Mucosa of rectum (tissue), 2 donors: ENCODE measurements at regions not wholly inside any gene's neighbourhood (a gene's known extent, or its start where the extent isn't known, plus 50 kb on each side); places are given as distances from the start of the nearest gene placed in this dataset.

Experiments
- H3K27ac ChIP-seq, 2 donors: one replicate each; pipeline ENCODE4 v1.7.0; 2013; ENCODE audit warnings: inconsistent platforms in 2 of 2, low read depth in 2 of 2, low read length in 2 of 2
- H3K27me3 ChIP-seq, 2 donors: one replicate each; pipeline ENCODE4 v1.7.0; 2013; ENCODE audit warnings: low read length in 2 of 2; ENCODE audit not compliant: control insufficient read depth in 2 of 2, insufficient read depth in 2 of 2
- H3K36me3 ChIP-seq, 2 donors: one replicate each; pipeline ENCODE4 v1.7.0; 2013; ENCODE audit warnings: low read length in 2 of 2; ENCODE audit not compliant: control insufficient read depth in 2 of 2, insufficient read depth in 2 of 2
- H3K4me1 ChIP-seq, 2 donors: one replicate each; pipeline ENCODE4 v1.7.0; 2013; ENCODE audit warnings: low read length in 2 of 2, mild to moderate bottlenecking in 1 of 2; ENCODE audit not compliant: control insufficient read depth in 2 of 2, insufficient read depth in 2 of 2
- H3K4me3 ChIP-seq, 2 donors: one replicate each; pipeline ENCODE4 v1.7.0; 2013; ENCODE audit warnings: low read length in 2 of 2
- H3K9ac ChIP-seq, 2 donors: one replicate each; pipeline ENCODE4 v1.7.0; 2013; ENCODE audit warnings: low read length in 2 of 2, low read depth in 1 of 2, mild to moderate bottlenecking in 1 of 2
- H3K9me3 ChIP-seq, 2 donors: one replicate each; pipeline ENCODE4 v1.7.0; 2013; ENCODE audit warnings: low read length in 2 of 2; ENCODE audit not compliant: control insufficient read depth in 2 of 2
- donor health status: healthy.
- donor health status: Normal muscosa, but diverticular disease.

DNA sequence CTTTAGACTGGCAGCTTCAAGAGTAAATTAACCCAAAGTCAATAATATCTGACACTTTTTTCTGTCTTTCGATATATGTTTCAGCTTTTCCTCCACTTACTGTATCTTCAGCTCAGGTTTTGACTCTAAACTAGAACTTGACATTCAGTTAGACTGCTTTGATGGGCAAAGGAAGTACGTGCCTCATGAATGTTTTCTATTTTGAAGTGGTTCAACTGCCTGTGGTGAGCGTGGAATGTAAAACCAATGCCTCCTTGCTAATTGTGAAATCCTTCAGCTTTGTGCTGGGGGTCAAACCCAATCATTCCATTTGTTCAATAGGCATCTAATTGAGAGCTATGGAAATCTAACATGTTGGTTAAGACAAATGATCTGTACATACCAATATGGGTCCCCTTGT is 857.0 kb upstream of the HTR2C start:
- no peaks in the 10 kb centered on the region for H3K9me3 ChIP-seq
- H3K27ac ChIP-seq: no peak overlapping the region
- no peaks in the 10 kb centered on the region for H3K27me3 ChIP-seq
- no peaks in the 10 kb centered on the region for H3K4me1 ChIP-seq
- H3K4me3 ChIP-seq: no peak overlapping the region
- H3K36me3 ChIP-seq: no peaks in the 10 kb centered on the region
- no peak overlapping the region for H3K9ac ChIP-seq

- no peaks in the 10 kb centered on the region for H3K4me1 ChIP-seq
- no peak overlapping the region for H3K9ac ChIP-seq
- H3K27ac ChIP-seq: no peak overlapping the region
- no peaks in the 10 kb centered on the region for H3K27me3 ChIP-seq
- H3K4me3 ChIP-seq: no peak overlapping the region
- no peaks in the 10 kb centered on the region for H3K9me3 ChIP-seq
- no peaks in the 10 kb centered on the region for H3K36me3 ChIP-seq
Observed at GRCh38 chrX:113726466-113726865, 857.4 kb upstream of the HTR2C start.

DNA sequence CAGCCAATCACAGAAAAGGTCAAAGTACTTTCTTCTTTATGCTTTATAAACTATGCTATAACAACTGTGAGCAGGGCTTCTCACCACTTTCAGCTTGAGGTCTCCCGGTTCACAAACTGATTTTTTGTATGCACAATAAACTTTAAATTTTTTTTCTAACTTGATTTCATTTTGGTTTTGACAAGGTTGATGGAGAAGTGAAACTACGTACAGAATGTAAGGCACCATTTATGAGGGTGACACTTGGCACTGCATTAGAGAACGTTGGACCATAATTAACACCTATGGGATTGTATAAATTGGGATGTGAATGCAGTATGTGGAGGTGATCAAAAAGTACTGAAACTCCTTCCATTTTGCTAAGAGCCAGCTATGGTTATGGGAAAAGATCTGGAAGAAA is 857.9 kb upstream of the HTR2C start:
- Histone ChIP-seq H3K27ac (no peak overlapping the region), H3K36me3 (no peaks in the 10 kb centered on the region), H3K4me3 (no peak overlapping the region), H3K9ac (no peak overlapping the region), H3K27me3 (no peaks in the 10 kb centered on the region), H3K4me1 (no peaks in the 10 kb centered on the region), H3K9me3 (no peaks in the 10 kb centered on the region)

DNA sequence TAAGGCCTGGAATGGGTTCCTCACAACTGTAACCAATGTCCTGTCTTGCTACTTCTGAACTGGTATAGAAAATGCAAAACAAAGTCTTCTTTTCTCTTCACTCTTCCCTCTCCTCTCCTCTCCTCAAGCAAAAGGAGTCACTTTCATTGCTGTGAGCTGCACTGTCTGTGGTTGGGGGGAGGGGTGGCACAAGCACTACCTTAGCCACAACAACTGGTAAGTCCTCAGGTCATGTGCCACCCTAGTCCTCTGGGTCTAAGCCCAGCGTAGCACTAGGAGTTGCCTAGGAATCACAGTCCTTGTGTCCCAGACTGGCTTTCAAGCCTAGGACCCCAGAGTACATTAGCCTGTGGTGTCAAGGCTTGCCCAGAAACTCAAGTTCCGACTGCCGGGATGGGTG is 859.3 kb upstream of the AMOT start:
- Histone ChIP-seq H3K9me3 (no peaks in the 10 kb centered on the region), H3K27ac (no peak overlapping the region), H3K36me3 (no peaks in the 10 kb centered on the region), H3K27me3 (no peaks in the 10 kb centered on the region), H3K4me1 (no peaks in the 10 kb centered on the region), H3K9ac (no peak overlapping the region), H3K4me3 (no peak overlapping the region)

DNA sequence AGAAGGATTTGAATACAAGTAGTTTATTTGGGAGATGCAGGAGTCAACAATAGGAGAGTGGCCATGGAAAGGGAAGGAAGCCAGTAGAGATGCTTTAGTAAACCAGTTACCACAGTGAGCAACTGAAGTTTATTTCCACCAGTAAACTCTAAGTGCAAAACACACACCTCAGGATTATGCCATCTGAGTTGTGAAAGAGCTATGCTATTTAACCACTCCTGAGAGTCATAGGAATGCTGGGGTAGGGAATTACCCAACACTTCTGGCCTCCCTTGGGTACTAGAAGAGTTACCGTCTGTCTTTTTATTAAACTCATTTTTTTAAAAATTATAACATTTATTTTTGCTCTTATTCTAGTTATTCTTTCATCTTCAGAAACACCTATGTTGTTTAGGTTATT is 834.6 kb upstream of the AMOT start:
- no peaks in the 10 kb centered on the region for H3K4me1 ChIP-seq
- H3K36me3 ChIP-seq: no peaks in the 10 kb centered on the region
- no peaks in the 10 kb centered on the region for H3K9me3 ChIP-seq
- H3K9ac ChIP-seq: no peak overlapping the region
- no peak overlapping the region for H3K4me3 ChIP-seq
- H3K27ac ChIP-seq: no peak overlapping the region
- H3K27me3 ChIP-seq: no peaks in the 10 kb centered on the region

GRCh38 chrX:113651306-113651705 is 810.7 kb upstream of the AMOT start:
- Histone ChIP-seq H3K4me1 (no peaks in the 10 kb centered on the region), H3K27me3 (no peaks in the 10 kb centered on the region), H3K4me3 (no peak overlapping the region), H3K36me3 (no peaks in the 10 kb centered on the region), H3K9me3 (no peaks in the 10 kb centered on the region), H3K9ac (no peak overlapping the region), H3K27ac (no peak overlapping the region)

DNA sequence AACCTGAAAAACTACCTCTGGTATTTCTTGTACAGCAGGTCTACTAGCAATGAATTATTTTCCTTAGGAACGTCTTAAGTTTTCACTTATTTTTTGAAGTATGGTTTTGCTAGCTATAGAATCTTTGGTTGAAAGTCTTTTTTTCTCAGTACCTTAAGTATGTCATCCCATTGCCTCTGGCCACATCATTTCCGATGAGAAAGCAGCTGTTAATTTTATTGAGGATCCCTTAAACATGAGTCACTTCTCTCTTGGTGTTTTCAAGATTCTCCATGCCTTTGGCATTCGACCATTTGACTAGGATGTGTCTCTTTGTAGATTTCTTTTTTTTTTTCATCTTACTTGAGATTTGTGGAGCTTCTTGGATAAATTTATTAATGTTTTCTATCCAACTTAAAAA is 803.8 kb upstream of the AMOT start:
- H3K9ac ChIP-seq: no peak overlapping the region
- no peaks in the 10 kb centered on the region for H3K36me3 ChIP-seq
- no peak overlapping the region for H3K4me3 ChIP-seq
- H3K9me3 ChIP-seq: no peaks in the 10 kb centered on the region
- H3K27ac ChIP-seq: no peak overlapping the region
- H3K27me3 ChIP-seq: no peaks in the 10 kb centered on the region
- no peaks in the 10 kb centered on the region for H3K4me1 ChIP-seq

- H3K36me3 ChIP-seq: no peaks in the 10 kb centered on the region
- H3K27ac ChIP-seq: no peak overlapping the region
- H3K9me3 ChIP-seq: no peaks in the 10 kb centered on the region
- H3K9ac ChIP-seq: no peak overlapping the region
- no peak overlapping the region for H3K4me3 ChIP-seq
- no peaks in the 10 kb centered on the region for H3K4me1 ChIP-seq
- no peaks in the 10 kb centered on the region for H3K27me3 ChIP-seq
Observed at GRCh38 chrX:113634565-113634964, 793.9 kb upstream of the AMOT start.

DNA sequence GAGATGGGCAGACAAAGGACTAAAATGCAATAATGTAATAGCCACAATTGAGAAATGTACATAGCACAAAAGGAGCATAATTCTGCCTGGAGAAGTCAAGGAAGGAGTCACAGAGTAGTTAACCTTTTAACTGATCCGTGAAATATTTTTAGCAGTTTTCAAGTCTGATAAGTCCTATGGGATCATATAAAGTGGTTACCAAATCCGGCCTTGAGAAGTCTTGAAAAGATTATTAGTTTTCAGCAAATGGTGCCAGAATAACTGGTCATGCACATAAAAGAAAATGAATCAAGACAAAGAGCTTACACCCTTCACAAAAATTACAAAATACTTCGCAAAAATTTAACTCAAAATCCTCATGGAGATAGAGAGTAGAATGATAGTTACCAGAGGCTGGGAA is 788.7 kb upstream of the AMOT start:
- no peak overlapping the region for H3K4me3 ChIP-seq
- H3K27ac ChIP-seq: no peak overlapping the region
- no peaks in the 10 kb centered on the region for H3K36me3 ChIP-seq

GRCh38 chrX:113594123-113594841 is 753.7 kb upstream of the AMOT start:
- Histone ChIP-seq H3K4me1 (no peaks in the 10 kb centered on the region), H3K4me3 (no peak overlapping the region), H3K27ac (no peak overlapping the region), H3K36me3 (no peaks in the 10 kb centered on the region), H3K27me3 (no peaks in the 10 kb centered on the region), H3K9me3 (peaks cover 0 to 2% of the 10 kb centered on the region in 2 donors), H3K9ac (no peak overlapping the region)

More for the DNA sequence above, 788.7 kb upstream of the AMOT start:
- H3K9ac ChIP-seq: no peak overlapping the region
- H3K9me3 ChIP-seq: peaks cover 0 to 2% of the 10 kb centered on the region in 2 donors
- H3K27me3 ChIP-seq: no peaks in the 10 kb centered on the region
- no peaks in the 10 kb centered on the region for H3K4me1 ChIP-seq
